ENCODE measurements at regions not wholly inside any gene's neighbourhood (a gene's known extent, or its start where the extent isn't known, plus 50 kb on each side); places are given as distances from the start of the nearest gene placed in this dataset.
"Not testable (repeated sequence)": the region's sequence is repeated elsewhere in the genome, so short reads cannot be mapped to it uniquely, and the experiment has no call there.

DNA sequence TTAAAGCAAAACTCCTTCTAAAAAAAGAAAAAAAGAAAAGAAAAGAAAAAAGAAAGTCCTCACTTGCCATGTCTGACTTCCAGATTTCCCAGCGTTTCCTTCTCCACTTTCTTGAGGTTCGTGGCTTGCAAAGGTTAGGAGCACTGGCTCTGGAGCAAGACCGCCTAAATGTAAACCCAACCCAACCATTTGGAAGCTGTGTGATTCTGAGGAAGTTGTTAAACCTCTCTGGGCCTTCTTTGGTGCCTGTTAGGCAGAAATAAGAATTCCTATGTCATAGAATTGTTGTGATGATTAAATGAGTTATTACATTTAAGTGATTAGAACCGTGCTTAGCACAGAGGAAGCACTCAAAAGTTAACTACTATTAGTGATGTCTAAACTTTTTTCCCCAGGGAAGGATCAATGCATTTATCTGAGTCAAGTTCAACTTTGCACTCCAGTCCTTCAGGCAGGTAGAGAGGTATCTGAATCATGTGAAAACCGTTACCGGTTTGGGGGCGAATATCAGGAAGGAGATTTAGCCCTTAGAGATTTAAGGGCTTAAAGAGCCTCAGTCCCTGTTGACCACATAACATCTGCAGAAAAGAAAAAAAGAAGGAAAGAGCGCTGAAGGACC, 78.3 kb upstream of the HES1 start:
- intact Hi-C loops (cut with micrococcal nuclease) = loop anchor here (5.0 kb wide), 1 partner anchor 95 kb away; no protein-coding TSS in a partner anchor

DNA sequence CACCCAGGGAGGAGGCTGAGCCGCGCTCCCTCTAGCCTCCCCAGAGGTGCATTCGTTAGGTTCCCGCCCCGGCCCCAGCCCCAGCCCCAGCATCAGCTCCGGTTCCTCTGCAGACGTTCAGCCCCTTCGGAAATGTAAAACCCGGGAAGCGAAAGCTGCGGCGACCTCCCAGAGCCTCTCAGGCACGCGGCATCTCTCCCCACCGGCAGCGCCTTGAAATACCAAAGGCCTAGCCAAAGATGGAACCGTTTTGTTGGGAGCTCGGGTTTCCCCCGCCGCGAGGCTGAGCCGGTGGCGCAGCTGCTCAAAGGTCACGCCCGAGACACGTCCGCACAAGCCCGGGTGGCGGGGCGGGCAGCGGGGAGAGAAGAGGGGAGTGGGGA, 77.8 kb upstream of the HES1 start:
- intact Hi-C loops (cut with micrococcal nuclease) = loop anchor here (5.0 kb wide), 1 partner anchor 96 kb away; no protein-coding TSS in a partner anchor

DNA sequence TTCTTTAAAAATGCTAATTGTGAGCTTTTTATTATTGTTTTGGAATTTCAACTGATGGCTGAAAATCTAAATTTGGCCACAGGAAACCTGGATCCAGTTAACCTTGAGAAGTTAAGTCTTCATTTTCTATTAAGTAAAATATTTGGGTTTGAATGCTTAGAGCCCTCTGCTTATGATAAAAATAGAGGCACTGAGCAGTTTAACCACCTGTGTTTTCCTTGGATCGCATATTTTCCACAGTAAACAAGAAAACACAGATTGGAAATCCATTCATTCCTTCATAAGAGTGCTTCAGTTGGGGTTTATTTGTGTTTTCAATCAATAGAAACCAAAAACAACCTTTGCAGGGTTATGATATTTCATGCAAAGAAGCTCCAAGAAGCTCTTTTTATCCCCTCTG, 77.2 kb upstream of the HES1 start:
- intact Hi-C loops (cut with micrococcal nuclease) = loop anchor here (5.0 kb wide), 1 partner anchor 96 kb away; no protein-coding TSS in a partner anchor

DNA sequence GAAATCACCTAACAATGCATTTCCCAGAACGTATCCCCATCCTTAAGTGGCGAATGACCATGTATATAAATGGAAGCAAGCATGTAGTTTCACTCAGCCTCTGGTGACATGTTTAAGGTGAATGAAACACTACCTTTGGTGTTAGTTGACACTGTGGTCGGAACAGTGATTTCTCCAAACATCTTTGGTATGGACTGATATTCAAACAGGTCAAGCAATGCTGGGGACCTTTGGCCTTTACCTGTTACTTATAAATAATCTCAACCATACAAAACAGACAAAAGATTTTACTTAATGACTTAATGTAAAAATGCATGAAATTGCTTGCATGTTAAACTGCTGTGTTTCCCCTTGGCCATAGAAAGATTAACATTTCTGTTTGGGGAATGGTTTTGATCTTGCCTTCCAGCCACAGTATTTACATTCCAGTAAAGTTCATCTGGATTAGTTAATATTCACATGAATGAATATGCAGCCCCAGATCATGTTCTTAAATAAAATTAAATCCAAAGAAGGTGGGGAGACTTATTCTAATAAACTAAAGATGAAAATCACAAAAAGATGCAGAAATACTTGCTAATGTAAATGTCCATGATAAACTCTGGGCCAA, 74.4 kb upstream of the HES1 start:
- intact Hi-C loops (cut with micrococcal nuclease) = no loop called here

DNA sequence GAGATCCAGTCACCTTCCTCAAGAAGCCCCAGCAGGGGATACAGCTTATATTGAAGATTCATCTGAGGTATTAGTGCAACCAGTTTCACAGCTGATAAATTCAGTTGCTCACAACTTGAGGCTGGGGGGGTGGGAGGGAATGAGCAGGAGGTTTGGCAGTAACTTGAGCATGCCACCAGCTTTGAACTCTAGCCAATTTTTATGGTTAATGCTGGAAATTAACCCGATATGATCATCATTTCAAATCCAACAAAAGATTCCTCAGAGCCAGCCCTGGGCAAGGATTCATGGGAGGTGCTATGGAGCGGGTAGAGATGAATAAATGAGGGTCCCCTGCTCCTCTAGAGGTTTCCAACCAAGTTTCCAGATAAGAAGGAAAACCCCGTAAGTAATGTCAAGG, 73.1 kb upstream of the HES1 start:
- intact Hi-C loops (cut with micrococcal nuclease) = no loop called here

DNA sequence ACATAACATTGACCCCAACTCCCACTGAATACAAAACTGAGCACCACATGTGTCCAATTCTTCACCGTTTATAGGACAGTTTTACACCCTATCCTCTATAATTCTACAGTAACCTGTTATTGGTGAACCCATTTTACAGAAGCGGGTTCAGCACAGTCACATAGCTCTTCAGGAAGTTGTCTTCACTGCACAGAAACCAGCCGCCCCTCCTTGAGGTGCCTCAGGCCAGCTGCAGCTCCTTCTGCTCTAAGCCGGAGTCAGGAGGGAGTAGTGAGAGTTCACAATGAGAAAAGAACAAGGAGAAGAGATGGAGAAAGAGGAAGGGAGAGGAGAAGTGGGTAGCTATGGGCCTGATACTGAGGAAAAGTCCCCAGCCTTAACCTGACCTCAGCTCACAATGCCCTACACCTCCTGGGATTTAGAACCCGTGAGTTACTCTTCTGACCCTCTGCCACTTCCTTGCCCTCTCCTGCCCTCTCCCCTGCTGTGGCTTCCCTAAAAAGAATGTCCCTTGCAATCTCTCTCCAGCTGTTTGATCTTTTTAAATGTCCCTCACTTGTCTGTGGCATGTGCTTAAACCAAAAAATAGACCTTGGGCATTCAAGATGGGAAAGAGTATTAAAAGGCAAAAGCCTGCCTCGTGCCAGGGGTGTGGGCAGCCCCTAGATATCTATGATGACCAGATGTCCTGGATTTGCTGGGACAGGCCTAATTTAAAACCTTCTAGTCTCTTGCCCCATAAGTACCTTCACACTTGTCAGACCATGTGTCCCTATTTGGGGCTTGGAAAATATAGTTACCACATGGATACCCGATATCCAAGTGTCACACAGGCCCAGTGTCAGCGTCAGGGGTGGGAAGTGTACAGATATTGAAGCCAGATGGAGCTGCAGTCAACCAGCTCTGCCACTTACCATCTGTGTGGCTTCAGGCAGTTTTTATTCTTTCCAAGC, 71.3 kb upstream of the HES1 start:
- intact Hi-C loops (cut with micrococcal nuclease) = no loop called here

DNA sequence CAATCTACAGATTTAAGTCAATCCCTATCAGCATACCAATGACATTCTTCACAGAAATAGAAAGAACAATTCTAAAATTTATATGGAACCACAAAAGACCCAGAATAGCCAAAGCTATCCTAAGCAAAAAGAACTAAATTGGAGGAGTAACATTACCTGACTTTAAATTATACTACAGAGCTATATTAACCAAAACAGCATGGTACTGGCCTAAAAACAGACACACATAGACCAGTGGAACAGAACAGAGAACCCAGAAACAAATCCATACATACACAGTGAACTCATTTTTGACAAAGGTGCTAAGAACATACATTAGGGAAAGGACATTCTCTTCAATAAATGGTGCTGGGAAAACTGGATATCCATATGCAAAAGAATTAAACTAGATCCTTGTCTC, 68.6 kb upstream of the HES1 start:
- intact Hi-C loops (cut with micrococcal nuclease) = not testable (repeated sequence)

DNA sequence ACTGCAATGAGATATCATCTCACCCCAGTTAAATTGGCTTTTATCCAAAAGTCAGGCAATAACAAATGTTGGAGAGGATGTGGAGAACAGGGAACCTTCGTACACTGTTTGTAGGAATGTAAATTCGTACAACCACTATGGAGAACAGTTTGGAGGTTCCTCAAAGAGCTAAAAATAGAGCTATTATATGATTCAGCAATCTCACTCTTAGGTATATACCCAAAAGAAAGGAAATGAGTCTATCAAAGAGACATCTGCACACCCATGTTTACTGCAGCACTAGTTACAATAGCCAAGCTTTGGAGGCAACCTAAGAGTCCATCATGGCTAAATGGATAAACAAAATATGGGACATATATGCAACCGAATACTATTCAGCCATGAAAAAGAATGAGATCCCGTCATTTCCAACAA, 68.0 kb upstream of the HES1 start:
- intact Hi-C loops (cut with micrococcal nuclease) = no loop called here

DNA sequence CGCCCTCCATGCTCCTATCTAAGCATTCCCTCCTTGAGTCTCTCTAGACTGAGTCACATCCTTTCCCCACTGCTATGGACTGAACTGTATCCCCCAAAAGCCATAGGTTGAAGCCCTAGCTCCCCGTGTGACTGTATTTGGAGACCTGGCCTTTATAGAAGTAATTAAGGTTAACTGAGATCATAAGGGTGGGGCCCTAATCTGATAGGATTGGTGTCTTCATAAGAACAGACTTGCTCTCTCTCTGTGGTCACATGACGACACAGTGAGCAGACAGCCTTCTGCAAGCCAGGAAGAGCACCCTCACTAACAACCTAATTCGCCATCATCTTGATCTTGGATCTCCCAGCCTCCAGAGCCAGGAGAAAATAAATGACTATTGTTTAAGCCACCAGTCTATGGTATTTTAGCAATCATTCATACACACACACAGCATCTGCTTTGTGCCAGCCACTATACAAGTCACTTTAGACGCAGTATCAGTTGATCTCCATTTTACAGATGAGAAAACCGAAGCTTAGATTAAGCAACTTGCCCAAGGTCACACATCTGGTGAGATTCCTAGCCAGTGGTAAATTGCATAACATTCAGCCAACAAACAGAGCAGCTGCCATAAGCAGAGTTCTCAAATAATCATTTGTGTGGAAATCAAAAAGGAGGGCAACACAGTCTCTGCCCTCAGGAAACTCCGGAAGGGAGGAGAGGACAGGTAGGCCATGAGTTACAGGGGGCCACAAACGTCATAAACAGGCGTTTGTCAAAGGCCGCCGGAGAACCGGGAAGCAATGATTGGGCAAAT, 66.3 kb upstream of the HES1 start:
- intact Hi-C loops (cut with micrococcal nuclease) = loop anchor here (2.0 kb wide), 2 partner anchors 67 to 237 kb away; partner anchors contain the start of gene HES1

DNA sequence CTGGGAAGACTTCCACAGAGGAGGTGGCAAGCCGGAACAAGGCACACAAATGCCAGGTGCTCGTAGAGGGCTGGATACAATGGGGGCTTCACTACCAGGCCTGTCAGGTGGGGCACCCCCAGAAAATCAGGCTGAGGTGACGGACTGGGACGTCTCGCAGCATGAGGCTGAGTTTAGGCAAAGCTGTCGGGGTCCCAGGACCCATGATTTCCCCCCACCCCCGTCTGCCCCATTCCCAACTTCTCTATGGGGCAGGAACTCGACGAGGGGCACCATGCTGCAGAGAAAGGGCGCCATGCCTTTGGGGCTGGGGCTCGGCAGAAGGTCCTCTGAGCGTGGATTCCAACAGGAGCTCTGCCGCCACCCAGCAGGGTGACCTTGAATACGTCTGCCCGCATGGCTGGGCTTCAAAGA, 65.7 kb upstream of the HES1 start:
- intact Hi-C loops (cut with micrococcal nuclease) = loop anchor here (2.0 kb wide), 2 partner anchors 67 to 237 kb away; partner anchors contain the start of gene HES1

DNA sequence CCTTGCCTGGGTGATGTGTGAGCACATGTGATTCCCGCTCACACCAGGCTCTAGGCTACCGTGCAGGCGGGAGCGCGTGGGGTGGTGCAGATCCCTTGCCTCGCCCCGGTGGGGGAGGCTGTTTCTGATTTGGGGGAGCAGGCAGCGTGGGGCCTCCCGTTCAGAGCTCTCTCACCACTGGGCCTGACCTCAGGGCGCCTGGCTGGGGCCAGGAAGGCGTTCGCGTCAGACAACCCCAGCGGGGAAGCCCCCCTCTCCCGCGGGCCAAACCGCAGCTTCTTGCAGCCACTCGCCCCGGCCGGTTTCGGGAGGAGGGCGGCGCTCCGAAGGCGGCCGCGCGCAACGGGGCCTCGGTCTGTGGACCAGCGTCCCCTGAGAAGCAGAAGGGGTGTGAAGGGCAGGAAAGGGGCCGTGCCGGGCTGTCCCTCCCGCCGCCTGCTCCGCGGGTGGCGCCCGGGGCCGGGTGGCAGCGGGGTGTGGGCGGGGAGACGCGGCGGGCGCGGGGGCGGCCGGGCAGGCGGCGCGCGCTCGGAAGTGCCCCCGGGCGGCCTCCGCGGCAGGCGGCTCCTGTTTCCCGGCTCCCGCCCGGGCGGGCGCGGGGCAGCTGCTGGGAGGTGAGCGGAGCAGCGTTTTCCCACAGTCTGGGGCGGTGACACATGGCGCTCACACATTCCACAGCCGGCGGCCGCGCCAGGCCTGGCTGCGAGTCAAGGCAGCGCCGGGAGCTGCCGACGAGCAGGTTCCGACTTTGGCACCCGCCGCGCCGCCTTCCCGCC, 65.1 kb upstream of the HES1 start:
- intact Hi-C loops (cut with micrococcal nuclease) = loop anchor here (2.0 kb wide), 2 partner anchors 66 to 236 kb away; partner anchors contain the start of gene HES1

DNA sequence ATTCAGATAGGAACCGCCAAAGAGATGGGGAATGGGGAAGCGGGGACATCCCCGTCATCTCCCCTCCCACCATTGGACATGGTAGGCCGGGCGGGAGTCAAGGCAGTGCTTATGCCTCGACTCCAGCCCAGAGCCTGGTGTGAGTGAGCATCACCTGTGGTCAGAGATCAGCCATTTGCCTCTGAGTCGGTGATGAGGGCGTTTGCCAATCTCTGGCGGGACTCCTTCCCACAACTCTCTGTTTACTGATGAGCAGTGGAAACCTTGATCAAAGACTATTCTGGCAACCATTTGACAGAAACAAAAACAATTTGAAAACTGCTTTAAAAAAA, 63.9 kb upstream of the HES1 start:
- intact Hi-C loops (cut with micrococcal nuclease) = no loop called here

DNA sequence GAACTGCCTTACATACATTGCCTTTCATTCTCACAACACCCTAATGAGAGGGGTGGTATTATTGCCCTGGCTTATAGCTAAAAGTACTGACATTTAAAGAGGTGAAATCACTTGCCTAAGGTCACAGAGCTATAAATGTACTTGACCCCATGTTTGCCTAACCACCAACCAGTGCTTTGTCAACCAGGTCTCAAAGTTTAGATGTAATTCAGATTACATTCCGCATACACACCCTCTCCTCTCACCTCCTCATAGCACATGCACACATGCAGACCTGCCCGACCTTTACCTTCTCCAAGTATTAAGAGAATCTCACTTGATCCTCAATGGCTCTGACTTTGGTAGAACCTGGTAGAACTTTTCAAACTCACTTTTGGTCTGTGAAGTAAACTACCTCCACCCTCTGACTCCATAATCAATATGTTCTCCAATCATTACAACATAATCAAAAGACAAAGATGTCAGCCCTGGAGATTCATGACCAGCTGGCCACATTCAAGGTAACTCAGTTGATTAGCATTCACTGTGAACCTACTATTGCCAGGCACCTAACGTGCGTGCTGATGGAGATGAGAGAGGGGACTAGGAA, 63.2 kb upstream of the HES1 start:
- intact Hi-C loops (cut with micrococcal nuclease) = no loop called here

DNA sequence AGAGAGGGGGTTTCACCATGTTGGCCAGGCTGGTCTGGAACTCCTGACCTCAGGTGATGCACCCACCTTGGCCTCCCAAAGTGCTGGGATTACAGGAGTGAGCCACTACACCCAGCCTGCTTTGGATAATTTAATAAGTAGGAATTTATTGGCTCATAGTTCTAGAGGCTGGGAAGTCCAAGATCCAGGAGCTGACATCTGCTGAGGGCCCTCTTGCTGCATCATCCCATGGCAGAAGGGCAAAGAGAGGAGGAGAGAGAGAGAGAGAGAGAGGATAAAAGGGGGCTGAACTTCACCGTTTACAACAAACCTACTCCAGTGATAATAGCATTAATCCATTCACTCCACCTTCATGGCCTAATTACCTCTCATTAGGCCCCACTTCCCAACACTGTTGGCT, 62.0 kb upstream of the HES1 start:
- intact Hi-C loops (cut with micrococcal nuclease) = no loop called here

DNA sequence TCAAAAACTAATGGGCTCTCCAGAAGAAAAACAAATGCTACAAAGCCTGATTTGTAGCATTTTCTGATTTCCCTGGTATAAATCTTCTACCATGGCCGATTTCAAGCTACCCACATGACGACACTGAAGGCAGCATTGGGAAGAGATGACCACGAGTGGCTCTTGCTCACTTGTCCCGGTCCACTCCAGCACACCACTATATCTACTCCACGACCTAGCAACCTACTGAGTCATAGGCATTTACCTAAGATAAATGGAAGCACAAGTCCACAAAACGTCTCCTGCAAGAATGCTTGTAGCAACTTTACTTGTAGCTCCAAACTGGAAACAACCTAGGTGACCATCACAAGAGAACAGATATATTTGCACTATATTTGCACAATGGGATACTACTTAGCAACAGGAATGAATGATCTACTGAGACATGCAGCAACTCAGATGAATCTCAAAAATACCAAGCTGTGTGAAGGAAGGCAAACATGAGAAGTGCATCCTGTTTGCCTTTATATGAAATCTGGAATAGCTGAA, 60.8 kb upstream of the HES1 start:
- intact Hi-C loops (cut with micrococcal nuclease) = loop anchor here (1.0 kb wide), 1 partner anchor 12 kb away; no protein-coding TSS in a partner anchor

DNA sequence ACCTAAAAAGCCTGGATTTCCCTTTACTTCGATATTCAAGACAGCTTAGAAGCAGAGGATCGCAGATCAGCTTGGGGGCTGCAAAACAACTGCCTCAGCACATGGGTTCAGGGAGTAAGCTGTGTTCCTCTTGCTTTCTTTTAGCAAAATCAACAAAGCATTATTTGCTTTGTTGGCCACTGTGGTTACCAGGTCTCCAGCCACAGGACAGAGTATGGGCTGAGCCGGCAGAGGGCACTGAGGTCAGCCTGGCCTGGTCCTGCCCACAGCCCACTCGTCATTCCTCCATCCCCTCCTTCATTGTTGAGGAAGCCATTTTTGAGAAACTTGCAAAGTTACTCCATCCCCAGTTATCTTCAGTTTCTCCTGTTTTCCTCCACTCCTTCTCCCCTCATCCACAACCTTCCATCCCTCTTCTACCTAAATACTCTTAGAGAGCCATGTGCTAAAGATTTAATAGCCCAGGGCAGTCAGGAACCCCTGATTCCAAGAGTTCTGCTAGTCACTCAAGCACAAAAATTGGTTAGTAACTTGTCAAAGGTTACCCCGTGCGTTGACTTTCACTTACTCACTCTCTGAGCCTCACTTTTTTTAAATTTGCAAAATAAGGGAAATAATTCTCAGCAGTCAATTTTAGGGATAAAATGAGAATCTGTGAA, 60.0 kb upstream of the HES1 start:
- intact Hi-C loops (cut with micrococcal nuclease) = loop anchor here (1.0 kb wide), 1 partner anchor 11 kb away; no protein-coding TSS in a partner anchor

DNA sequence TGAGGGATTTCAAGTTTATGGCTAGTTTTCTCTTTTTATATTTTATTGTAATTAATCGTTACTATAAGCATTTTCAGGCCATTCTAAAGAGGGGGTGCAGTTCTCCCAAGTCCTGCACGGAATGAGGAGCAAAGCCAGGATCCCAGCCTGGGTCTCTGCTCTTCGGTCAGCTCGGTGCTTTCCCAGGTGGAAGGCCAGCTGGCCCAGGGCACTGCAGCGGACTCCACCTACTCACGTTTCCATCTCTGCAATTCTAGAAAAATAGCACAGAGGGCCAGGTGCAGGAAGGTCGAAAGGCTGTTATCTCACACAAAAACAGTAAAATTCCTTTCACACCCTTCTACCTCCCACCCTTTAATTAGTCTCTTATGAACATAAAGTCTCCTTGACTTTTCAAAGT, 59.5 kb upstream of the HES1 start:
- intact Hi-C loops (cut with micrococcal nuclease) = no loop called here

DNA sequence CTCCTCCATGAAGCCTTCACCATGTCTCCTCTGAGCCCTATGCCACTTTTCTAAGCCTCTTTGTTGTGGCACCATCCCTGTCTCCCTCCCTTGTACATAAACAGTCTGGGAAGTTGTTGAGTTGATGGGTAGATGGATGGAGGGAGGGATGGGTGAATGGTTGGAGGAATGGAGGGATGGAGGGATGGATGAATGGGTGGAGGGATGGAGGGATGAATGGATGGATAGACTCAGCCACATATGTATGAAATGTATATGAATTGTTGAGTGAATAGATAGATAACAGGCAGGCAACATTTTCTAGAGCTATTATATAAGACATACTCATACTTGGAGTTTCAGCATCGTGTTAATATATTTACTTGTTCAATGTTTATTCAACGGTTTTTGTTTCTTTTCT, 58.3 kb upstream of the HES1 start:
- intact Hi-C loops (cut with micrococcal nuclease) = no loop called here

Data from T-helper 1 cell treated with Interleukin-12 subunit alpha and Interleukin-12 subunit beta and Interleukin-4 antibody, amounts not matched to agents 30 ng/mL and 1 ng/mL, for 36 hours (primary cell).